ENCODE measurements at regions not wholly inside any gene's neighbourhood (a gene's known extent, or its start where the extent isn't known, plus 50 kb on each side); places are given as distances from the start of the nearest gene placed in this dataset.
"Not testable (repeated sequence)": the region's sequence is repeated elsewhere in the genome, so short reads cannot be mapped to it uniquely, and the experiment has no call there.

DNA sequence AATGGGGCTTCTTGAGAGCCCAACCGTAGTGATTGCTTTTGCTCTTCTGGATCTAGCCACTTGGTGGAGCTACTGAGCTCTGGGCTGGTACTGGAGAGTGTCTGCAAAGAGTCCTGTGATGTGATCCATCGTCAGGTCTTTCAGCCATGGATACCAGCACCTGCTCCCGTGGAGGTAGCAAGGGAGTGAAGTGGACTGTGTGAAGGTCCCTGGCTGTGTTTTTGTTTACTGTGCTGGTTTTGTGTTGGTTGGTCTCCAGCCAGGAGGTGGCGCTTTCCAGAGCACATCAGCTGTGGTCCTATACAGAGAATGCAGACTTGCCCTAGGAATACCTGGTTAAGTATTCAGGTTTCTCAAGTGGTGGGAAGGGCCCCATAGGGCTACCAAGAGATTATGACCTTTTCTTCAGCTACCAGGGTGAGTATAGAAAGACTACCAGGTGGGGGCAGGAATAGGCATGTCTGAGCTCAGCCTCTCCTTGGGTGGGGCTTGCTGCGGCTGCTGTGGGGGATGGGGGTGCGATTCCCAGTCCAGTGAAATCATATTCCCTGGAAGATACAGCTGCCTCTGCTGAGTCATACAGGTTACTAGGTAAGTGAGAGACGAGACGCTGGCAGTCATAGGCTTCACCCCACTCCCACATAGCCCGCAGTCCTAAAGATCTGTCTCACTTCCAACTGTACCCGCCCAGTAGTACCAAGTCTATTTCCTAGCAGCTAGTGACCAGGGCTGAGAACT, 733.7 kb downstream of the ZNF385D start:
- TF ChIP-seq L3MBTL2 (conservative IDR thresholded peaks at IDR 0.05), result no peak
- no peak for TF ChIP-seq ELF4 (IDR thresholded peaks at IDR 0.05)
- no peak for TF ChIP-seq TARDBP (IDR thresholded peaks at IDR 0.05)
- TF ChIP-seq HDGF (IDR thresholded peaks at IDR 0.05; ENCODE audit: borderline replicate concordance), result no peak
- TF ChIP-seq CTBP1 (IDR thresholded peaks at IDR 0.05; ENCODE audit: borderline replicate concordance), result no peak
- no peak for TF ChIP-seq ZNF384 (IDR thresholded peaks at IDR 0.05)
- TF ChIP-seq FOXA1 (IDR thresholded peaks at IDR 0.05), result no peak
- TF ChIP-seq NFRKB (IDR thresholded peaks at IDR 0.05), result no peak
- no peak for TF ChIP-seq SUZ12 (IDR thresholded peaks at IDR 0.05)
- TF ChIP-seq BHLHE40 (IDR thresholded peaks at IDR 0.05; ENCODE audit: borderline replicate concordance), result no peak
- TF ChIP-seq, protein P1, sequence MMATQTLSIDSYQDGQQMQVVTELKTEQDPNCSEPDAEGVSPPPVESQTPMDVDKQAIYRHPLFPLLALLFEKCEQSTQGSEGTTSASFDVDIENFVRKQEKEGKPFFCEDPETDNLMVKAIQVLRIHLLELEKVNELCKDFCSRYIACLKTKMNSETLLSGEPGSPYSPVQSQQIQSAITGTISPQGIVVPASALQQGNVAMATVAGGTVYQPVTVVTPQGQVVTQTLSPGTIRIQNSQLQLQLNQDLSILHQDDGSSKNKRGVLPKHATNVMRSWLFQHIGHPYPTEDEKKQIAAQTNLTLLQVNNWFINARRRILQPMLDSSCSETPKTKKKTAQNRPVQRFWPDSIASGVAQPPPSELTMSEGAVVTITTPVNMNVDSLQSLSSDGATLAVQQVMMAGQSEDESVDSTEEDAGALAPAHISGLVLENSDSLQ (IDR thresholded peaks at IDR 0.05), result no peak
- no peak for TF ChIP-seq SP1 (IDR thresholded peaks at IDR 0.05)
- TF ChIP-seq FOXK2 (IDR thresholded peaks at IDR 0.05), result no peak
- no peak for TF ChIP-seq FOXM1 (IDR thresholded peaks at IDR 0.05; ENCODE audit: borderline replicate concordance)
- TF ChIP-seq ARNT (IDR thresholded peaks at IDR 0.05), result no peak
- no peak for TF ChIP-seq LEF1 (IDR thresholded peaks at IDR 0.05; ENCODE audit: borderline replicate concordance)
- ChIA-PET CTCF (interaction anchor here (0.9 to 1.0 kb wide), 2 partner anchors 64 to 470 kb away, joined by 3 to 5 read pairs; no protein-coding TSS in a partner anchor), POLR2A (no interaction called here)
- DNase-seq (ENCODE audit: extremely low spot score), result no peak

- no peak for TF ChIP-seq ELF4 (IDR thresholded peaks at IDR 0.05)
- TF ChIP-seq ZNF384 (IDR thresholded peaks at IDR 0.05), result no peak
- no peak for TF ChIP-seq ARNT (IDR thresholded peaks at IDR 0.05)
- TF ChIP-seq FOXK2 (IDR thresholded peaks at IDR 0.05), result no peak
- TF ChIP-seq, protein P1 (IDR thresholded peaks at IDR 0.05), result no peak
- POLR2A ChIA-PET, result no interaction called here
- DNase-seq (ENCODE audit: extremely low spot score), result no peak
- CTCF ChIA-PET, result no interaction called here
These were observed 737.4 kb downstream of the ZNF385D start for GRCh38 chr3:21013566-21013965.

- DNase-seq (ENCODE audit: extremely low spot score), result no peak
- ChIA-PET POLR2A (no interaction called here), CTCF (no interaction called here)
- TF ChIP-seq NFRKB (IDR thresholded peaks at IDR 0.05) (no peak), ELF4 (IDR thresholded peaks at IDR 0.05) (no peak), TARDBP (IDR thresholded peaks at IDR 0.05) (no peak), L3MBTL2 (conservative IDR thresholded peaks at IDR 0.05) (no peak), ZNF384 (IDR thresholded peaks at IDR 0.05) (no peak), HDGF (IDR thresholded peaks at IDR 0.05; ENCODE audit: borderline replicate concordance) (no peak), FOXM1 (IDR thresholded peaks at IDR 0.05; ENCODE audit: borderline replicate concordance) (no peak)
These were observed 751.3 kb downstream of the ZNF385D start for GRCh38 chr3:20999661-21000060.

GRCh38 chr3:20997183-20997582, 753.8 kb downstream of the ZNF385D start:
- TF ChIP-seq SUZ12 (IDR thresholded peaks at IDR 0.05), result no peak
- TF ChIP-seq HDGF (IDR thresholded peaks at IDR 0.05; ENCODE audit: borderline replicate concordance), result no peak
- no peak for TF ChIP-seq SP1 (IDR thresholded peaks at IDR 0.05)
- no peak for TF ChIP-seq L3MBTL2 (conservative IDR thresholded peaks at IDR 0.05)
- TF ChIP-seq ARNT (IDR thresholded peaks at IDR 0.05), result no peak
- TF ChIP-seq LEF1 (IDR thresholded peaks at IDR 0.05; ENCODE audit: borderline replicate concordance), result no peak
- ChIA-PET POLR2A (no interaction called here), CTCF (no interaction called here)
- no peak for DNase-seq (ENCODE audit: extremely low spot score)

GRCh38 chr3:20990896-20991295, 760.1 kb downstream of the ZNF385D start:
- DNase-seq (ENCODE audit: extremely low spot score), result no peak
- CTCF ChIA-PET, result no interaction called here

GRCh38 chr3:20989653-20990052, 761.4 kb downstream of the ZNF385D start:
- DNase-seq (ENCODE audit: extremely low spot score); CTCF ChIA-PET; POLR2A ChIA-PET: not testable (repeated sequence)

More at GRCh38 chr3:20990896-20991295, 760.1 kb downstream of the ZNF385D start:
- POLR2A ChIA-PET, result no interaction called here
- TF ChIP-seq FOXA1 (IDR thresholded peaks at IDR 0.05) (no peak), SP1 (IDR thresholded peaks at IDR 0.05) (no peak), HDGF (IDR thresholded peaks at IDR 0.05; ENCODE audit: borderline replicate concordance) (no peak), L3MBTL2 (conservative IDR thresholded peaks at IDR 0.05) (no peak), ARNT (IDR thresholded peaks at IDR 0.05) (no peak), ZNF384 (IDR thresholded peaks at IDR 0.05) (no peak), BHLHE40 (IDR thresholded peaks at IDR 0.05; ENCODE audit: borderline replicate concordance) (no peak), FOXM1 (IDR thresholded peaks at IDR 0.05; ENCODE audit: borderline replicate concordance) (no peak), FOXK2 (IDR thresholded peaks at IDR 0.05) (no peak), LEF1 (IDR thresholded peaks at IDR 0.05; ENCODE audit: borderline replicate concordance) (no peak), NFRKB (IDR thresholded peaks at IDR 0.05) (no peak), CTBP1 (IDR thresholded peaks at IDR 0.05; ENCODE audit: borderline replicate concordance) (no peak)
- TF ChIP-seq, protein P1 (IDR thresholded peaks at IDR 0.05), result no peak

Data from HEK293T (cell line).